GM23338 (cell line): ENCODE measurements at regions not wholly inside any gene's neighbourhood (a gene's known extent, or its start where the extent isn't known, plus 50 kb on each side); places are given as distances from the start of the nearest gene placed in this dataset.

Experiments used
- ATAC-seq: fragments of 200-7000 bp; cut with Tn5 transposase; 3 replicates; pipeline ENCODE4 v1.9.1; 2020
- DNase-seq: peaks from one replicate; pipeline ENCODE4 v3.0.0-alpha.2; 2015; ENCODE audit warnings: low spot score
- H2AFZ ChIP-seq: fragments of 200-600 bp; sonication (generic); 2 replicates; pipeline ENCODE4 v1.8.0; 2016; ENCODE audit warnings: antibody characterized with exemption, mild to moderate bottlenecking, moderate library complexity
- H3F3A ChIP-seq: fragments of 200-600 bp; sonication (generic); replicated peaks from 2 replicates; pipeline ENCODE4 v1.8.0; 2017; ENCODE audit warnings: antibody characterized with exemption, mixed run types, low read depth
- H3K27ac ChIP-seq: fragments of 200-600 bp; sonication (generic); 2 replicates; pipeline ENCODE4 v1.6.1; 2016; ENCODE audit warnings: low read depth
- H3K27me3 ChIP-seq: fragments of 200-600 bp; sonication (generic); 2 replicates; pipeline ENCODE4 v1.8.0; 2016; ENCODE audit warnings: mild to moderate bottlenecking, mixed run types, moderate library complexity; ENCODE audit not compliant: insufficient read depth
- H3K36me3 ChIP-seq: fragments of 200-600 bp; sonication (generic); 2 replicates; pipeline ENCODE4 v1.8.0; 2016; ENCODE audit warnings: mild to moderate bottlenecking; ENCODE audit not compliant: insufficient read depth
- H3K4me1 ChIP-seq: fragments of 200-600 bp; sonication (generic); 2 replicates; pipeline ENCODE4 v1.8.0; 2016; ENCODE audit warnings: mild to moderate bottlenecking, moderate library complexity; ENCODE audit not compliant: insufficient read depth
- H3K4me2 ChIP-seq: fragments of 200-600 bp; sonication (generic); 2 replicates; pipeline ENCODE4 v1.7.1; 2017; ENCODE audit warnings: mixed run types
- H3K4me3 ChIP-seq: fragments of 200-600 bp; sonication (generic); 2 replicates; pipeline ENCODE4 v1.6.1; 2016; ENCODE audit warnings: mixed run types
- H3K79me2 ChIP-seq: fragments of 200-600 bp; sonication (generic); replicated peaks from 2 replicates; pipeline ENCODE4 v1.8.0; 2017; ENCODE audit warnings: mild to moderate bottlenecking; ENCODE audit not compliant: insufficient read depth
- H3K9me2 ChIP-seq: fragments of 200-600 bp; sonication (generic); 2 replicates; pipeline ENCODE4 v1.8.0; 2017; ENCODE audit not compliant: insufficient read depth
- H4K20me1 ChIP-seq: fragments of 200-600 bp; sonication (generic); replicated peaks from 2 replicates; pipeline ENCODE4 v1.8.0; 2017; ENCODE audit warnings: mild to moderate bottlenecking; ENCODE audit not compliant: insufficient read depth
- H3K27ac Mint-ChIP-seq: 2 replicates; pipeline ENCODE4 v1.8.0; 2020; ENCODE audit warnings: inconsistent platforms, mild to moderate bottlenecking, moderate library complexity, mixed read lengths
- H3K27me3 Mint-ChIP-seq: 3 replicates; pipeline ENCODE4 v1.8.0; 2022; ENCODE audit warnings: low read depth, mild to moderate bottlenecking, moderate library complexity, mixed read lengths, inconsistent platforms; ENCODE audit not compliant: insufficient read depth, poor library complexity
- H3K36me3 Mint-ChIP-seq: 3 replicates; pipeline ENCODE4 v1.8.0; 2021; ENCODE audit warnings: low read depth, mild to moderate bottlenecking, inconsistent platforms, moderate library complexity, mixed read lengths
- H3K4me1 Mint-ChIP-seq: 3 replicates; pipeline ENCODE4 v1.8.0; 2020; ENCODE audit warnings: mild to moderate bottlenecking, inconsistent platforms, mixed read lengths
- H3K4me3 Mint-ChIP-seq: 3 replicates; pipeline ENCODE4 v1.8.0; 2021; ENCODE audit warnings: moderate library complexity, mild to moderate bottlenecking, inconsistent platforms, mixed read lengths
- H3K9me3 Mint-ChIP-seq: 3 replicates; pipeline ENCODE4 v1.8.0; 2020; ENCODE audit warnings: moderate library complexity, mild to moderate bottlenecking, inconsistent platforms, mixed read lengths
- CREB1 ChIP-seq: fragments of 250-450 bp; sonication (Bioruptor Pico); IDR thresholded peaks from 2 replicates; pipeline ENCODE4 v1.5.0; 2020; ENCODE audit warnings: low read depth, mild to moderate bottlenecking, moderate library complexity
- CTCF ChIP-seq, 2 experiments: fragments of 200-600 bp in 1 of 2; sonication (generic) in 1 of 2; conservative IDR thresholded peaks; 2 replicates each; pipeline versions ENCODE4 v1.5.1 to v1.6.1; 2016 to 2017; ENCODE audit warnings: antibody characterized with exemption in 2 of 2, low read depth in 2 of 2, mild to moderate bottlenecking in 2 of 2, moderate library complexity in 1 of 2
- ETS1 ChIP-seq: IDR thresholded peaks from 2 replicates; pipeline ENCODE4 v1.6.1; 2016; ENCODE audit warnings: antibody characterized with exemption
- EZH2 ChIP-seq: fragments of 200-600 bp; sonication (generic); IDR thresholded peaks from one replicate; pipeline ENCODE4 v1.8.0; 2017; ENCODE audit warnings: antibody characterized with exemption, mild to moderate bottlenecking, low read depth; ENCODE audit not compliant: unreplicated experiment
- EZH2phosphoT487 ChIP-seq: fragments of 200-600 bp; sonication (generic); IDR thresholded peaks from one replicate; pipeline ENCODE4 v1.8.1; 2018; ENCODE audit warnings: antibody characterized with exemption; ENCODE audit not compliant: unreplicated experiment
- NANOG ChIP-seq: IDR thresholded peaks from 2 replicates; pipeline ENCODE4 v1.6.1; 2016; ENCODE audit warnings: antibody characterized with exemption, borderline replicate concordance
- POLR2AphosphoS5 ChIP-seq: IDR thresholded peaks from 2 replicates; pipeline ENCODE4 v1.6.1; 2016; ENCODE audit warnings: antibody characterized with exemption, low read depth
- REST ChIP-seq: IDR thresholded peaks from one replicate; pipeline ENCODE4 v1.6.1; 2018; ENCODE audit warnings: antibody characterized with exemption; ENCODE audit not compliant: unreplicated experiment
- STAT1 ChIP-seq: IDR thresholded peaks from one replicate; pipeline ENCODE4 v1.6.1; 2016; ENCODE audit warnings: antibody characterized with exemption; ENCODE audit not compliant: unreplicated experiment
- ZNF114 ChIP-seq: fragments of 250-450 bp; sonication (Bioruptor Pico); IDR thresholded peaks from 2 replicates; pipeline ENCODE4 v1.5.0; 2020; ENCODE audit warnings: mild to moderate bottlenecking, moderate library complexity
- ZNF331 ChIP-seq: fragments of 250-450 bp; sonication (Bioruptor Pico); IDR thresholded peaks from 2 replicates; pipeline ENCODE4 v1.5.0; 2020; ENCODE audit warnings: low read depth, mild to moderate bottlenecking, moderate library complexity
- ZNF462 ChIP-seq: fragments of 250-450 bp; sonication (Bioruptor Pico); IDR thresholded peaks from 2 replicates; pipeline ENCODE4 v1.5.0; 2020; ENCODE audit warnings: mild to moderate bottlenecking, moderate library complexity

- Histone ChIP-seq H3K27me3 (no peaks in the 10 kb centered on the region), H3K36me3 (no peaks in the 10 kb centered on the region), H3K9me2 (no peaks in the 10 kb centered on the region), H2AFZ (no peak overlapping the region), H3K27ac (no peak overlapping the region), H3K79me2 (no peaks in the 10 kb centered on the region), H3F3A (no peaks in the 10 kb centered on the region), H3K4me2 (no peak overlapping the region), H3K4me3 (no peak overlapping the region), H3K4me1 (no peaks in the 10 kb centered on the region), H4K20me1 (no peaks in the 10 kb centered on the region)
- Mint-ChIP-seq H3K36me3 (no peaks in the 10 kb centered on the region), H3K4me1 (no peaks in the 10 kb centered on the region), H3K27ac (no peak overlapping the region), H3K9me3 (no peaks in the 10 kb centered on the region), H3K27me3 (peaks cover 2% of the 10 kb centered on the region), H3K4me3 (no peak overlapping the region)
- TF ChIP-seq EZH2 (no peak), ZNF462 (CRISPR knock-in tag) (no peak), EZH2phosphoT487 (no peak), NANOG (no peak), STAT1 (no peak), ZNF114 (CRISPR knock-in tag) (no peak), CREB1 (no peak), CTCF (conservative IDR thresholded peaks at IDR 0.05; ENCODE audit: low read depth in 2 of 2) (no peak), REST (no peak), ETS1 (no peak), ZNF331 (CRISPR knock-in tag) (no peak), POLR2AphosphoS5 (no peak)
- DNase-seq, result no peak
- no peak for ATAC-seq
Measured at GRCh38 chr13:23988546-23989122, 91.3 kb upstream of the C1QTNF9B start.
